Activated T-helper 1 cell treated with Interleukin-2 at 50 U/mL for 16 hours (primary cell): ENCODE measurements at regions not wholly inside any gene's neighbourhood (a gene's known extent, or its start where the extent isn't known, plus 50 kb on each side); places are given as distances from the start of the nearest gene placed in this dataset.
"Not testable (repeated sequence)": the region's sequence is repeated elsewhere in the genome, so short reads cannot be mapped to it uniquely, and the experiment has no call there.

Experiments used
- DNase-seq: peaks from one replicate; pipeline ENCODE4 v3.0.0-alpha.2; 2020; ENCODE audit warnings: low read depth

DNA sequence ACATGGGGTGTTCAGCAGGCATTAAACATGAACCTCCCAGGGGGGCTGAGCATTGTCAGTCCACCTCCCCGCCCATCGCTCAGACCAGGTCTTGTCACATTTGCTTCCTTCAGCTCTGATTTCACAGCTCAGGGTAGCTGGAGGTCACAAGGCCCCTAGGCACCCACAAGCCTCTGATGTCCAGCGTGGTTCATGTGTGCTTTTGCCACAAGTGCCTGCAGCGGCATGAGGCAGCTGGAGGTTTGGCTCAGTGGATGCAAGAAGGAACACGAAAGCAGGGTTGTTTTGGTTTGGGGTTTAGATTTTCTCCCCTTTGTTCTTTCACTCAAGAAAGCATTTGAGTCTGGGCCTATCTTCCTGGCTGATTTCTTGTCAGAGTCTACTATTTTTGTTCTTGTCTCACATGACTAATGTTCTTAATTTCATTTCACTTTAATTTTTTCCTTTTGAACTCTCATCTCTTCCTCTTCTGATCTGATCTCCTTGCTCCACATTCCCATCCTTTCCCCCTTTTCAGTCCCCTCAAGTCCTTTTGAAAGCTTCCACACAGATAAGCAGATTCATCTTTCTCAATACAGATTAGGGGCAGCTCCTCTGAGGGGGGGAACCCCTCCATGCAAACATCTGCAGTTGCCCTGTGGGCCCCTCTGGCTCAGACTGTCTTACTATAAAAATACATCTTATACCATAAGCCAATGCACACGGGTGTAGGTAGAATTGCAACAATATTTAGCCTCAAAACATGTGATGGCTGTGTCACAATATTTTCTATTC is 68.1 kb upstream of the CEP85L start:
- no peak for DNase-seq

DNA sequence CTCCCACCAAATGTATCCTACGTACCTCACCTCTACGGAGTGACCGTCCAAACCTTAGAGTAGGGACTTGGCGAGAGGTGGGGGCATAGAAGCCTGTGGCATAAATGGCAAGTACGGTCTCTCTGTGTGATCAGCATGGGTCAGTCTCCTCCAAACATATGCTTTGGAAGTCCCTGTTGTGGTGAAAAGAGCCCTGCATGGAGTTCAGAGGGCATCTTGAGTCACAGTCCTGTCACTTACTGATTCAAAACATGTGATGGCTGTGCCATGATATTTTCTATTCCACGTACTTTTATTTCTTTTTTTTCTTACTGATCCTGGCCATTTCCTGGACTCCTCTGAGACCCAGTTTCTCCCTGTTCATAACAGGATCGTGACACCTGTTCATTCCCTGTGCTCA is 67.5 kb upstream of the CEP85L start:
- no peak for DNase-seq

- no peak for DNase-seq
Observed at GRCh38 chr6:118718297-118718696, 66.9 kb upstream of the CEP85L start.

GRCh38 chr6:118717106-118717505 is 65.7 kb upstream of the CEP85L start:
- no peak for DNase-seq

DNA sequence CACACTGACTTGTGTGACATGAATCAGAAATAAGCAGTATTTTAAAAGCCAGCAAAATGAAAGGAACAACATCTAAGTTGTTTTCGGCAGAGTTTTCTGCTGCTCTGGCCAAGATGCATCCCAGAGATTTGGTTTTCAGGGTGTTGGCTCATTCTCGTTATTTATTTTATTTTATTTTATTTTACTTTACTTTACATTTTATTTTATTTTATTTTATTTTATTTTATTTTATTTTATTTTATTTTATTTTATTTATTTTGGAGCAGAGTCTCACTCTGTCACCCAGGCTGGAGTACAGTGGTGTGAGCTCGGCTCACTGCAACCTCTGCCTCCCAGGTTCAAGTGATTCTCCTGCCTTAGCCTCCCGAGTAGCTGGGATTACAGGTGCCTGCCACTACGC is 64.5 kb upstream of the CEP85L start:
- DNase-seq = not testable (repeated sequence)

GRCh38 chr6:118715376-118715775 is 64.0 kb upstream of the CEP85L start:
- no peak for DNase-seq

DNA sequence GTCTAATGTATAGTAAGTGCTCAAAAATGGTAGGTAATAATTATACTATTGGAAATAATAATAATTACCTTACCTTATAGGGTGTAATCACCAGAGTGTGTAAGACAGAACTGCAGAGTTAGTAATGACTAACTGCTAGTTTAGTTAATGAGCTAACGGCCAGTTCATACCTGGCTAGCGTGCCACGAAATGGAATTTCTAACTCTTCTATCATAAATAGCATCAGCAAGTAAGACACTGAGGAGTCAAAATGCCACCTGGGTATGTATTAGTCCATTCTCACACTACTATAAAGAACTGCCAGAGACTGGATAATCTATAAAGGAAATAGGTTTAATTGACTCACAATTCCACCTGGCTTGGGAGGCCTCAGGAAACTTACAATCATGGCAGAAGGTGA is 63.4 kb upstream of the CEP85L start:
- no peak for DNase-seq

GRCh38 chr6:118712969-118713368 is 61.6 kb upstream of the CEP85L start:
- no peak for DNase-seq

DNA sequence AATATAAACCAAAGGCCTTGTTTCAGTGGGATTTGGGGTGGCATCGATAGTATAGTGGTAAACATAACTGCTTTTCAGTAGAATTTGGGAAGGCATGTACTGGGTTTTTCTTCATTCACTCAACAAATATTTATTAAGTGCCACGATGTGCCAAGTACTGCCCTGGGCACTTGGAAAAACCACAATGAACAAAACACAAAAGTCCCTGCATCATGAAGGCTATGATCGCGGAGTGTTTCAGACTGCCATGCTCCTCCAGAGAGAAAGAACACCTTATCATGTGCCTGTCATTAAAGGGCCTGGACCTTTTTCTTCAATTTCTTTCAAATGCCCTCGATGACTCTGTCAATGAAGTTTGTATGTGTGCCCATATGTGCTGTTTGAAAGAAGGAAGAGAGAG is 59.2 kb upstream of the CEP85L start:
- DNase-seq = no peak

DNA sequence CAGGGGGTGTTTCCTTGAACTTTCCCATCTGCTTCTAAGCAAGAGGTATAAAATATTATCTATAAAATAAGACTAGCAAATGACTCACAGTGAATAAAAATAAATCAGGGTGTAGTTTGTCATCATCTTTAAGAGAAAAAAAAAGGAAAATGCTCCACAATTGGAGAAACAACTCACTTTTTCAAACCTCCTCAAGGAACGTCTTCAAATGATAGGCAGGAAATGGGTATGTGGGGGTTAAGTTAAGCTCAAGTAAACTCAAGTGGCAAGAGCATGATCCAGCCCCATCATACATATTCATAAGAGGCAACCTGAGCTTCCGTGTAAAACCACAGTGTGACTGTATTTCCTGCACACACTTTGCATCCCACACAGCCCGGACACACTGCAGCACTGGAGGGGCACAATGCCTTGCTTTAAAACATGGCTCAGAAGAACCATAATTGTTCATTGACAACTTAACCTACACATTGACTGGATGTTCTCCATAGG is 58.5 kb upstream of the CEP85L start:
- DNase-seq = peak; percentile 46

GRCh38 chr6:118708744-118709143 is 57.4 kb upstream of the CEP85L start:
- DNase-seq = no peak

- DNase-seq = no peak
Observed at GRCh38 chr6:118708055-118708454, 56.7 kb upstream of the CEP85L start.

DNA sequence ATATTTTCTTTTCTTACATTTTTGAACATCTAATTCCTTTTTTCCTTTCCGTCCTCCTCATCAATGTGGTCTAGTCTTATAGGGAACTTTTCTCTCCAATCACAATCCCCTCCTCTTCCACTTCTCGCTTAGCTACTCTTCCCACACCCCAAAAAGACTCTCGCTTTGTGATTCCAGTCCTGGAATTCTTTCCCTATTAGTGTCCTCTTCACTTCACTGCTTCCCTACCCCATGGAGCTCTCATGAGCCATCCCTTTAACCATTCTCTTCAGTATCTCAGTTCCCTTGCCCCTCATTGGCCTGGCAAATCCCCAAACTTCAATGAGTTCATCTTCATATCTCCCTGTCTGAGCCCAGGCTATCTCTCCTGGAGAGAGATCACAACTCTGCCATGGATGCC is 55.3 kb upstream of the CEP85L start:
- no peak for DNase-seq

DNA sequence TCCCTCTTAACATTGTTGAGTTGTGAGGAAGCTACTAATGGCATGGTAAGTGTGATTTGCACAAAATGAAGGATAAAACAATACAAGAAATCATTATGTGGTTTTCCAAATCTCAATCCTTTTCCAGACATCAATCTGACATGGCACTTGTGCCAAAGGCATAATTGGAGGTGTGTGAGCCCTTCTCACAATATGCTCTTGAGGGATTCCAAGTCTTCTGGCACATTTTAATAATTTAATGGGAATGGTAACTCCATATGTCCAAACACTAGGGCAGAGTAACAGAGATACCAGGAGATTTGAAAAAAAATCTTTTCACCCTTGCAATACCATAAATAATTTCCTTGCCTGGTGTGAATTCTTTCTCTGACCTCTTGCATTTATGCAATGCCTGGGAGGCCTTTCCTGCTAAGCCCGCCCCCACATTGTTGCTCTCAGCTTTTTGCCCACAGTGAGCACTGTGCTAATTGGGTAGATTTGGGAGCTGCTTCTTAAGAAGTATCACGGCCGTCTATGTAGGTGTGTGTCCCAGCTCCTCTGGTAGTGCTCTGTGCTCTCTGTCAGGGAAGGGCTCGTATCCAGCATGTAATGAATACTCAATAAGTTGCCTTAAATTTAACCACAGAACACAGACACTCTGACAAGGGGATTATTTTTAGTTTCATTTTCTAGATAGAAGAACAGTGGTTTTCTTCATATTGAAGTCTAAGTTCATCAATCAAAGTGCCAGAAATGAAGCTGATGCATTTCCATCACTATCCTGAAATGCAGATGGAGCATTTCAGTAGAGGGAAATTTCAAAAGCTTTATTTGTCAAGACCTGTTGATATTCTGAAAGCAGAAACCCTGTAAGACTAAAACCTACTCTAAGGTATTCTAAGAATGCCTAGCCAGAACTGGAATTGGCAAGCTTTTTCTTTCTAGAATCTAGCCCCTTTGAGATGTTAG is 54.4 kb upstream of the CEP85L start:
- DNase-seq = no peak

- no peak for DNase-seq
Observed at GRCh38 chr6:118704915-118705314, 53.5 kb upstream of the CEP85L start.

DNA sequence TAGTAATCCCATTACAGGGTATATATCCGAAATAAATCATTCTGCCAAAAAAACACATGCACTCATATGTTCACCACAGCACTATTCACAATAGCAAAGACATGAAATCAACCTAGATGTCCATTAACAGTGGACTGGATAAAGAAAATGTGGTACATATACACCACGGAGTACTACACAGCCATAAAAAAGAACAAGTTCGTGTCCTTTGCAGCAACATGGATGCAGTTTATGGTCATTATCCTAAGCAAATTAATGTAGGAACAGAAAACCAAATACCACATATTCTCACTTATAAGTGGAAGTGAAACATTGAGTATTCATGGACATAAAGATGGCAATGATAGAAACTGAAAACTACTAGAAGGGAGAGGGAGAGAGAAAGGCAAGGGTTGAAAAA is 49.9 kb upstream of the CEP85L start:
- not testable (repeated sequence) for DNase-seq
